Tibial artery (tissue), 4 donors: ENCODE measurements at regions not wholly inside any gene's neighbourhood (a gene's known extent, or its start where the extent isn't known, plus 50 kb on each side); places are given as distances from the start of the nearest gene placed in this dataset.

Source experiments
- DNase-seq, 2 donors: peaks; one replicate each; pipeline ENCODE4 v3.0.0-alpha.2; 2019
- H3K27ac ChIP-seq, 2 donors: fragments of 200-600 bp; sonication (generic) in 1 of 2; 1 replicate in 1 of 2; 2 replicates in 1 of 2; pipeline ENCODE4 v1.5.1; 2018 to 2019; ENCODE audit warnings: mild to moderate bottlenecking in 1 of 2
- H3K27me3 ChIP-seq, 2 donors: fragments of 200-600 bp; sonication (generic) in 1 of 2; one replicate each; pipeline versions ENCODE4 v1.5.1 to v1.6.0; 2016 to 2019
- H3K36me3 ChIP-seq, 3 donors: fragments of 200-600 bp; sonication (generic) in 2 of 3; one replicate each; pipeline ENCODE4 v1.5.1; 2016 to 2019; ENCODE audit warnings: mild to moderate bottlenecking in 2 of 3
- H3K4me1 ChIP-seq, 4 donors: fragments of 200-600 bp; sonication (generic) in 2 of 4; 1 replicate in 3 of 4; 2 replicates in 1 of 4; pipeline ENCODE4 v1.5.1; 2016 to 2019
- H3K4me3 ChIP-seq, 2 donors: fragments of 200-600 bp; sonication (generic) in 1 of 2; 1 replicate in 1 of 2; 2 replicates in 1 of 2; pipeline ENCODE4 v1.5.1; 2018 to 2019; ENCODE audit warnings: mild to moderate bottlenecking in 2 of 2
- H3K9me3 ChIP-seq, 3 donors: fragments of 200-600 bp; sonication (generic) in 1 of 3; one replicate each; pipeline ENCODE4 v1.5.1; 2016 to 2019
- intact Hi-C: fragments of 100-400 bp; cut with DNase I; formaldehyde crosslinking; loops from one replicate; pipeline ENCODE4 v1.15.0; 2023; ENCODE audit warnings: low total_unique reads
- TF ChIP-seq, protein P1 (sequence below), 2 experiments: fragments of 200-600 bp in 1 of 2; fragments of 450-650 bp in 1 of 2; IDR thresholded peaks; one replicate each; pipeline ENCODE4 v1.5.1; 2017 to 2019; ENCODE audit warnings: antibody characterized with exemption in 2 of 2, mild to moderate bottlenecking in 1 of 2, moderate library complexity in 1 of 2

DNA sequence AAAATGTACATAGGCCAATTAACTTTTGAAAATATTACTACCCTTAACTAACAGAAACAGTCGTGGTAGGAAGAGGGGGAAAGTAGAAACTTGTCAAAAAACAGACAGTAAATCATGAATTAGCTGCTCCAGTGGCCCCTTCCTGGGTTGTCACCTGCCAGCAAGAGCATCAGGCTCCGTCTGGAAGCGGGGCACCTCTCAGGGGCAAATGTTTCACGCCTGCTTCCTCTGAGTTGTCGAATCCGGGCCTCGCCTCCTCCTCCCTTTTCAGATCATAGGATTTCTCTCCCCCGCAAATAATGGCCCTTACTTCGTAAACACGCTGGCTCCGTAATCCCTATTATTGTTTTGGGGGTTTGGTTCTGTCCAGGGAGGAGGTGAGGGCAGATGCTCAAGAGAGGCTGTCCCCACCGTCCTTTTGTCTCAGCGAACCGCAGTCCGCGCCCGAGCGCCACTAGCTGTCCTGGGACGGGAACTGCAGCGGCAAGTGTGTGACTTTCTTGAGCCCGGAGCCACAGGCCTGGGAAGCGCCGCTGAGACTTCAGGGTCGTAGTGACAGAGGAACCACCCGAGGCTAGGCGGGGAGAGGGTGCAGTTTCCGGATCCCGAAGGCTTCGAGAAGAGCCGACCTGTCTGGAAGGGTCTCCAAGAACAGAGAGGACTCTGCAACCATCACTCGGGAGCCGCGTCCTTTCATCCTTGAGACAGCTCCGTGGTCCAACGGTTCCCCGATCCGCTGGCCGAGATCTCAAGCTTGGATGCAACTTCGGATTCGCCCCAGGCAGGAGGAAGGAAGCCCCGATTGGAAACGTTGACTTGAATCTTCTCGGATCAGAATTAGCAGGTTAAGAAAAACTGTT is 214.5 kb upstream of the ZNF184 start:
- peak; percentile 54 to 71 for DNase-seq
- intact Hi-C loops: no loop called here
- no peaks in the 10 kb centered on the region for H3K9me3 ChIP-seq
- peak overlapping the region in 1 of 2 donors; percentile 41 for H3K27ac ChIP-seq
- H3K36me3 ChIP-seq: no peaks in the 10 kb centered on the region
- H3K27me3 ChIP-seq: peaks cover 0 to 6% of the 10 kb centered on the region in 2 donors
- H3K4me1 ChIP-seq: peaks cover 0 to 10% (median 4%) of the 10 kb centered on the region in 4 donors
- TF ChIP-seq, protein P1, sequence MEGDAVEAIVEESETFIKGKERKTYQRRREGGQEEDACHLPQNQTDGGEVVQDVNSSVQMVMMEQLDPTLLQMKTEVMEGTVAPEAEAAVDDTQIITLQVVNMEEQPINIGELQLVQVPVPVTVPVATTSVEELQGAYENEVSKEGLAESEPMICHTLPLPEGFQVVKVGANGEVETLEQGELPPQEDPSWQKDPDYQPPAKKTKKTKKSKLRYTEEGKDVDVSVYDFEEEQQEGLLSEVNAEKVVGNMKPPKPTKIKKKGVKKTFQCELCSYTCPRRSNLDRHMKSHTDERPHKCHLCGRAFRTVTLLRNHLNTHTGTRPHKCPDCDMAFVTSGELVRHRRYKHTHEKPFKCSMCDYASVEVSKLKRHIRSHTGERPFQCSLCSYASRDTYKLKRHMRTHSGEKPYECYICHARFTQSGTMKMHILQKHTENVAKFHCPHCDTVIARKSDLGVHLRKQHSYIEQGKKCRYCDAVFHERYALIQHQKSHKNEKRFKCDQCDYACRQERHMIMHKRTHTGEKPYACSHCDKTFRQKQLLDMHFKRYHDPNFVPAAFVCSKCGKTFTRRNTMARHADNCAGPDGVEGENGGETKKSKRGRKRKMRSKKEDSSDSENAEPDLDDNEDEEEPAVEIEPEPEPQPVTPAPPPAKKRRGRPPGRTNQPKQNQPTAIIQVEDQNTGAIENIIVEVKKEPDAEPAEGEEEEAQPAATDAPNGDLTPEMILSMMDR (IDR thresholded peaks at IDR 0.05): peak; percentile 8 to 17
- peak overlapping the region; percentile 45 to 52 for H3K4me3 ChIP-seq

GRCh38 chr6:27685279-27685678 is 212.4 kb upstream of the ZNF184 start:
- no peak for DNase-seq
- H3K27ac ChIP-seq: no peak overlapping the region
- peaks cover 0 to 10% (median 4%) of the 10 kb centered on the region in 4 donors for H3K4me1 ChIP-seq
- TF ChIP-seq, protein P1 (IDR thresholded peaks at IDR 0.05): no peak
- intact Hi-C loops: no loop called here
- peaks cover 0 to 25% of the 10 kb centered on the region in 2 donors for H3K27me3 ChIP-seq
- no peaks in the 10 kb centered on the region for H3K36me3 ChIP-seq
- H3K4me3 ChIP-seq: no peak overlapping the region
- H3K9me3 ChIP-seq: peaks cover 0 to 6% (median 0%) of the 10 kb centered on the region in 3 donors

GRCh38 chr6:27684264-27685211 is 211.6 kb upstream of the ZNF184 start:
- H3K27me3 ChIP-seq: peaks cover 0 to 33% of the 10 kb centered on the region in 2 donors
- no peaks in the 10 kb centered on the region for H3K36me3 ChIP-seq
- TF ChIP-seq, protein P1 (IDR thresholded peaks at IDR 0.05): no peak
- no peak overlapping the region for H3K27ac ChIP-seq
- intact Hi-C loops: no loop called here
- H3K9me3 ChIP-seq: peaks cover 0 to 6% (median 0%) of the 10 kb centered on the region in 3 donors
- peaks cover 0 to 10% (median 4%) of the 10 kb centered on the region in 4 donors for H3K4me1 ChIP-seq
- no peak for DNase-seq
- H3K4me3 ChIP-seq: no peak overlapping the region

DNA sequence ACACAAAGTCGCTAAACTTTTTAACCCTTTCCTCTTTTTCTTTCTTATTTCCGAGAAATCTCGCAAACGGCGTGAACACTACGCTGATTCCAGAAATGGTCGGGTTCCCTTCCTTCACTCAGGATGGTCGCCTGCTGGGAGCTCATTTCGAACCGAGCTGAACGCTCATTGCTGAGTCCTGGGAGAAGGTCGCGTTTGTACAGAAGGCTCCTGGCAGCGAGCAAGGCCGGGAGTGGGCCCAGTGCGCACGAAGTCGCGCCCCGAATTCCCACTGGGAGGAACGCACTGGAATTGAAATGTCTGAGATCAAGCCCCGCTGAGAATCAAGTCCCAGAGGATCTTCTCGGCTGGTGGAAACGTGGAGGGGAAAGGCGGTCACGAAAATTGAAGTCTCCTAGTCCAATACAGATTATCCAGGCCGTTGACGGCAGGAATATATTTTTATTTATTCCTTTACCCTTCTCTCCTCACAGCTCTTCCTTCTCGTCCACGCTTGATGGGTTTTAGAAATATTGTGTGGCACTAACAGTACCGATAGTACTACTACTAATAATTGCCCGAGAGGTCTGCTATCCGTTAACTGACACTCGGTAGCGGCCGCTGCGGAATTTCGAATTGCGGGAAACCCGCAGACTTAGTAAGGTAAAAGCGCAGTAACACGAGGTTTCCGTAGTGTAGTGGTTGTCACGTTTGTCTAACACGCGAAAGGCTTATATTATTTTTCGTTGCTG is 207.2 kb upstream of the ZNF184 start:
- no peaks in the 10 kb centered on the region for H3K4me1 ChIP-seq
- H3K27me3 ChIP-seq: peaks cover 0 to 65% of the 10 kb centered on the region in 2 donors
- no peak overlapping the region for H3K27ac ChIP-seq
- intact Hi-C loops: no loop called here
- TF ChIP-seq, protein P1 (IDR thresholded peaks at IDR 0.05): no peak
- no peak for DNase-seq
- H3K9me3 ChIP-seq: peaks cover 0 to 6% (median 0%) of the 10 kb centered on the region in 3 donors
- no peaks in the 10 kb centered on the region for H3K36me3 ChIP-seq
- H3K4me3 ChIP-seq: no peak overlapping the region
